ENCODE measurements at regions not wholly inside any gene's neighbourhood (a gene's known extent, or its start where the extent isn't known, plus 50 kb on each side); places are given as distances from the start of the nearest gene placed in this dataset.
A peak's percentile ranks its signal among the peaks of the same experiment; 100 is the strongest.

GRCh38 chr5:2151301-2151888, 268.7 kb upstream of the IRX4 start:
- peak in 1 of 2 donors; percentile 5 for DNase-seq (ENCODE audit: low read depth in 2 of 2)

- no peak for DNase-seq (ENCODE audit: low read depth in 2 of 2)
These were observed 266.4 kb upstream of the IRX4 start for GRCh38 chr5:2149195-2149539.

- DNase-seq (ENCODE audit: low read depth in 2 of 2) = no peak
These were observed 265.8 kb upstream of the IRX4 start for GRCh38 chr5:2148312-2149194.

- DNase-seq (ENCODE audit: low read depth in 2 of 2) = no peak
These were observed 265.0 kb upstream of the IRX4 start for GRCh38 chr5:2147504-2148311.

GRCh38 chr5:2143646-2144353, 261.1 kb upstream of the IRX4 start:
- no peak for DNase-seq (ENCODE audit: low read depth in 2 of 2)

GRCh38 chr5:2143088-2143487, 260.4 kb upstream of the IRX4 start:
- DNase-seq (ENCODE audit: low read depth in 2 of 2) = no peak

- no peak for DNase-seq (ENCODE audit: low read depth in 2 of 2)
These were observed 259.8 kb upstream of the IRX4 start for GRCh38 chr5:2142456-2142954.

GRCh38 chr5:2141254-2142000, 258.7 kb upstream of the IRX4 start:
- DNase-seq (ENCODE audit: low read depth in 2 of 2) = no peak

GRCh38 chr5:2140501-2141175, 257.9 kb upstream of the IRX4 start:
- no peak for DNase-seq (ENCODE audit: low read depth in 2 of 2)

- DNase-seq (ENCODE audit: low read depth in 2 of 2) = no peak
These were observed 256.8 kb upstream of the IRX4 start for GRCh38 chr5:2139478-2139877.

- no peak for DNase-seq (ENCODE audit: low read depth in 2 of 2)
These were observed 256.2 kb upstream of the IRX4 start for GRCh38 chr5:2138896-2139295.

- no peak for DNase-seq (ENCODE audit: low read depth in 2 of 2)
These were observed 254.8 kb upstream of the IRX4 start for GRCh38 chr5:2137444-2138050.

GRCh38 chr5:2136728-2137333, 254.1 kb upstream of the IRX4 start:
- DNase-seq (ENCODE audit: low read depth in 2 of 2) = no peak

- DNase-seq (ENCODE audit: low read depth in 2 of 2) = no peak
These were observed 253.1 kb upstream of the IRX4 start for GRCh38 chr5:2135833-2136232.

GRCh38 chr5:2135354-2135753, 252.6 kb upstream of the IRX4 start:
- DNase-seq (ENCODE audit: low read depth in 2 of 2) = no peak

GRCh38 chr5:2134543-2135292, 252.0 kb upstream of the IRX4 start:
- no peak for DNase-seq (ENCODE audit: low read depth in 2 of 2)

GRCh38 chr5:2133936-2134335, 251.2 kb upstream of the IRX4 start:
- no peak for DNase-seq (ENCODE audit: low read depth in 2 of 2)

- DNase-seq (ENCODE audit: low read depth in 2 of 2) = no peak
These were observed 250.4 kb upstream of the IRX4 start for GRCh38 chr5:2133080-2133479.

- no peak for DNase-seq (ENCODE audit: low read depth in 2 of 2)
These were observed 249.7 kb upstream of the IRX4 start for GRCh38 chr5:2132497-2132847.
